Stomach (tissue), 8 donors: ENCODE measurements at regions not wholly inside any gene's neighbourhood (a gene's known extent, or its start where the extent isn't known, plus 50 kb on each side); places are given as distances from the start of the nearest gene placed in this dataset.

Experiments used
- DNase-seq, 2 donors: peaks; one replicate each; pipeline versions ENCODE4 v3.0.0 to v3.0.0-alpha.2; 2013 to 2019
- H3K27ac ChIP-seq, 5 donors: fragments of 200-600 bp in 4 of 5; sonication (generic) in 4 of 5; one replicate each; pipeline ENCODE4 v1.5.1; 2013 to 2019; ENCODE audit warnings: mild to moderate bottlenecking in 1 of 5, moderate library complexity in 1 of 5
- H3K27me3 ChIP-seq, 3 donors: fragments of 200-600 bp; sonication (generic); one replicate each; pipeline ENCODE4 v1.5.1; 2017 to 2019; ENCODE audit warnings: mixed run types in 1 of 3
- H3K36me3 ChIP-seq, 4 donors: fragments of 200-600 bp; sonication (generic); 1 replicate in 3 of 4; 2 replicates in 1 of 4; pipeline ENCODE4 v1.5.1; 2016 to 2019
- H3K4me1 ChIP-seq, 4 donors: fragments of 200-600 bp; sonication (generic); one replicate each; pipeline ENCODE4 v1.5.1; 2016 to 2019
- H3K4me3 ChIP-seq, 4 donors: fragments of 200-600 bp; sonication (generic) in 3 of 4; one replicate each; pipeline ENCODE4 v1.5.1; 2016 to 2019; ENCODE audit warnings: mild to moderate bottlenecking in 1 of 4
- H3K9me3 ChIP-seq, 4 donors: fragments of 200-600 bp; sonication (generic); one replicate each; pipeline ENCODE4 v1.5.1; 2016 to 2019
- EP300 ChIP-seq: sonication (generic); formaldehyde crosslinking; IDR thresholded peaks from one replicate; pipeline ENCODE4 v1.6.1; 2017; ENCODE audit warnings: antibody characterized with exemption
- POLR2A ChIP-seq, 4 donors: fragments of 450-650 bp; IDR thresholded peaks; one replicate each; pipeline ENCODE4 v1.6.1; 2016; ENCODE audit warnings: antibody characterized with exemption in 4 of 4, control low read depth in 2 of 4, mild to moderate bottlenecking in 1 of 4, moderate library complexity in 1 of 4
- POLR2AphosphoS5 ChIP-seq, 3 donors: sonication (generic); formaldehyde crosslinking; IDR thresholded peaks; one replicate each; pipeline ENCODE4 v1.6.1; 2016; ENCODE audit warnings: antibody characterized with exemption in 3 of 3
- WGBS, 5 donors: extraction: QIAGEN DNeasy Blood & Tissue Kit in 3 of 5; methylation state at CpG; one replicate each; pipeline versions ENCODE4 v1.1.5 to v1.1.7; 2013 to 2018; 5-methylcytosine and 5-hydroxymethylcytosine counted together
- intact Hi-C: fragments of 100-400 bp; cut with DNase I; formaldehyde crosslinking; loops from one replicate; pipeline ENCODE4 v1.15.1; 2023; ENCODE audit warnings: low total_unique reads
- TF ChIP-seq, protein P1 (sequence below), 7 experiments: fragments of 450-650 bp in 4 of 7; fragments of 200-600 bp in 3 of 7; sonication (generic) in 3 of 7; IDR thresholded peaks; one replicate each; pipeline ENCODE4 v1.5.1; 2016 to 2019; ENCODE audit warnings: antibody characterized with exemption in 7 of 7, control low read depth in 2 of 7, mild to moderate bottlenecking in 1 of 7
- donor health status: healthy with polysubstance abuse.
- donor health status: Bipolar disorder and iron deficiency.
- donor health status: healthy.

- H3K27ac ChIP-seq, result no peak overlapping the region
- intact Hi-C loops, result no loop called here
- H3K36me3 ChIP-seq, result no peaks in the 10 kb centered on the region
- H3K4me3 ChIP-seq, result no peak overlapping the region
- TF ChIP-seq POLR2AphosphoS5 (IDR thresholded peaks at IDR 0.05), result no peak
- TF ChIP-seq POLR2A (IDR thresholded peaks at IDR 0.05), result no peak
- TF ChIP-seq, protein P1, sequence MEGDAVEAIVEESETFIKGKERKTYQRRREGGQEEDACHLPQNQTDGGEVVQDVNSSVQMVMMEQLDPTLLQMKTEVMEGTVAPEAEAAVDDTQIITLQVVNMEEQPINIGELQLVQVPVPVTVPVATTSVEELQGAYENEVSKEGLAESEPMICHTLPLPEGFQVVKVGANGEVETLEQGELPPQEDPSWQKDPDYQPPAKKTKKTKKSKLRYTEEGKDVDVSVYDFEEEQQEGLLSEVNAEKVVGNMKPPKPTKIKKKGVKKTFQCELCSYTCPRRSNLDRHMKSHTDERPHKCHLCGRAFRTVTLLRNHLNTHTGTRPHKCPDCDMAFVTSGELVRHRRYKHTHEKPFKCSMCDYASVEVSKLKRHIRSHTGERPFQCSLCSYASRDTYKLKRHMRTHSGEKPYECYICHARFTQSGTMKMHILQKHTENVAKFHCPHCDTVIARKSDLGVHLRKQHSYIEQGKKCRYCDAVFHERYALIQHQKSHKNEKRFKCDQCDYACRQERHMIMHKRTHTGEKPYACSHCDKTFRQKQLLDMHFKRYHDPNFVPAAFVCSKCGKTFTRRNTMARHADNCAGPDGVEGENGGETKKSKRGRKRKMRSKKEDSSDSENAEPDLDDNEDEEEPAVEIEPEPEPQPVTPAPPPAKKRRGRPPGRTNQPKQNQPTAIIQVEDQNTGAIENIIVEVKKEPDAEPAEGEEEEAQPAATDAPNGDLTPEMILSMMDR (IDR thresholded peaks at IDR 0.05), result no peak
- TF ChIP-seq EP300, result no peak
- no peaks in the 10 kb centered on the region for H3K9me3 ChIP-seq
- no peaks in the 10 kb centered on the region for H3K27me3 ChIP-seq
- no peaks in the 10 kb centered on the region for H3K4me1 ChIP-seq
- DNase-seq, result peak in 1 of 2 donors; percentile 6
- 34 to 56% (median 36%) methylated on average over 2 of the region's 2 CpGs for WGBS, 5 donors
Observed at GRCh38 chr4:57612279-57612678, 502.1 kb upstream of the IGFBP7 start.

DNA sequence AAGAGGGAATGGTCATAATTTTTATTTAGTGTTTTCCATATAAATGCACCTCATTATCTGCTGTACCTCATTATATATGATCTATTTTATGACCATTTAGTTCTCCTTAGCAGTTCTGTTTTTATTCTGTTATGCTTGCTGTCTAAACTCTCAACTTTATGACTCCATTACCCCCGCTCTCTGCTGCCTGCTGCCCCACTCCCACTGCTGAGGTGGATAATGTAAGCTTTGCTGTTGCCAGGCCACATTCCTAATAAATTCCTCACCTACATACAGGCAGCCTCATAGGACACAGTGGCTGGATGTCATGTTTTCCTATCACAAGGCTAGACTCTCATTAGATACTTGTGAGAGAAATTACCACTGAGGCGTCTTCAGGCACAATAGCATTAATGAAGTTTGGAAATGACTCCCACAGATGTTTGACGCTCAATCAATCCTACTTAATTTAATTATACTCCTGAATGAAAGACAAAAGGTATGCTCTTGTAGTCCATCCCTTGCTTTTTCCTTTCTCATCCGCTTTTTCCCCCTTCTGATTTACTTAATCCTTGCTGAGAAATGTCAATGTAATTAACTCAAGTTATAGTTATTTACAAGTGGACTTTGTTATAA lies 497.5 kb upstream of the IGFBP7 start:
- Histone ChIP-seq H3K27ac (no peak overlapping the region), H3K4me1 (no peaks in the 10 kb centered on the region), H3K27me3 (no peaks in the 10 kb centered on the region), H3K9me3 (no peaks in the 10 kb centered on the region), H3K4me3 (no peak overlapping the region), H3K36me3 (no peaks in the 10 kb centered on the region)
- peak in 1 of 2 donors; percentile 9 for DNase-seq
- no peak for TF ChIP-seq EP300
- WGBS, 5 donors, result 85 to 93% (median 88%) methylated on average over 4 of the region's 4 CpGs
- intact Hi-C loops, result no loop called here

- no peak overlapping the region for H3K27ac ChIP-seq
- no peak for DNase-seq
- H3K27me3 ChIP-seq, result no peaks in the 10 kb centered on the region
- no peaks in the 10 kb centered on the region for H3K4me1 ChIP-seq
- H3K36me3 ChIP-seq, result no peaks in the 10 kb centered on the region
- no peaks in the 10 kb centered on the region for H3K9me3 ChIP-seq
- WGBS, 5 donors, result 90 to 97% (median 93%) methylated on average over 3 of the region's 3 CpGs
- no peak for TF ChIP-seq POLR2A (IDR thresholded peaks at IDR 0.05)
- no peak for TF ChIP-seq POLR2AphosphoS5 (IDR thresholded peaks at IDR 0.05)
- no peak for TF ChIP-seq EP300
- TF ChIP-seq, protein P1 (IDR thresholded peaks at IDR 0.05), result no peak
- intact Hi-C loops, result no loop called here
- H3K4me3 ChIP-seq, result no peak overlapping the region
Observed at GRCh38 chr4:57605376-57605775, 495.2 kb upstream of the IGFBP7 start.

GRCh38 chr4:57602141-57602540 lies 492.0 kb upstream of the IGFBP7 start:
- Histone ChIP-seq H3K9me3 (no peaks in the 10 kb centered on the region), H3K27ac (no peak overlapping the region), H3K4me3 (no peak overlapping the region), H3K36me3 (no peaks in the 10 kb centered on the region), H3K4me1 (no peaks in the 10 kb centered on the region), H3K27me3 (no peaks in the 10 kb centered on the region)
- intact Hi-C loops, result no loop called here
- DNase-seq, result no peak
- TF ChIP-seq POLR2AphosphoS5 (IDR thresholded peaks at IDR 0.05), result no peak
- no peak for TF ChIP-seq EP300
- no peak for TF ChIP-seq POLR2A (IDR thresholded peaks at IDR 0.05)
- TF ChIP-seq, protein P1 (IDR thresholded peaks at IDR 0.05), result no peak
- WGBS, 5 donors, result 97 to 100% (median 98%) methylated on average over 1 of the region's 1 CpG

- TF ChIP-seq, protein P1 (IDR thresholded peaks at IDR 0.05), result no peak
- no peak for TF ChIP-seq EP300
- no peak for TF ChIP-seq POLR2AphosphoS5 (IDR thresholded peaks at IDR 0.05)
- TF ChIP-seq POLR2A (IDR thresholded peaks at IDR 0.05), result no peak
- intact Hi-C loops, result no loop called here
- H3K27ac ChIP-seq, result no peak overlapping the region
Observed at GRCh38 chr4:57591073-57591472, 480.9 kb upstream of the IGFBP7 start.

More at GRCh38 chr4:57591073-57591472, 480.9 kb upstream of the IGFBP7 start:
- WGBS, 5 donors, result 59 to 72% (median 71%) methylated on average over 4 of the region's 4 CpGs
- Histone ChIP-seq H3K4me3 (no peak overlapping the region), H3K9me3 (peaks cover 0 to 4% (median 0%) of the 10 kb centered on the region in 4 donors), H3K4me1 (no peaks in the 10 kb centered on the region), H3K27me3 (no peaks in the 10 kb centered on the region), H3K36me3 (no peaks in the 10 kb centered on the region)
- DNase-seq, result no peak
